Peyer's patch (tissue), 4 donors: ENCODE measurements at regions not wholly inside any gene's neighbourhood (a gene's known extent, or its start where the extent isn't known, plus 50 kb on each side); places are given as distances from the start of the nearest gene placed in this dataset.

ENCODE experiments used
- POLR2A ChIP-seq, 2 donors: fragments of 450-650 bp; IDR thresholded peaks; one replicate each; pipeline ENCODE4 v1.5.1; 2017; ENCODE audit warnings: antibody characterized with exemption in 2 of 2, mild to moderate bottlenecking in 2 of 2, moderate library complexity in 2 of 2
- TF ChIP-seq, protein P1 (sequence below), 6 experiments: fragments of 450-650 bp in 4 of 6; fragments of 200-600 bp in 2 of 6; sonication (generic) in 1 of 6; IDR thresholded peaks; one replicate each; pipeline ENCODE4 v1.5.1; 2017 to 2019; ENCODE audit warnings: antibody characterized with exemption in 6 of 6, mild to moderate bottlenecking in 3 of 6, moderate library complexity in 1 of 6

DNA sequence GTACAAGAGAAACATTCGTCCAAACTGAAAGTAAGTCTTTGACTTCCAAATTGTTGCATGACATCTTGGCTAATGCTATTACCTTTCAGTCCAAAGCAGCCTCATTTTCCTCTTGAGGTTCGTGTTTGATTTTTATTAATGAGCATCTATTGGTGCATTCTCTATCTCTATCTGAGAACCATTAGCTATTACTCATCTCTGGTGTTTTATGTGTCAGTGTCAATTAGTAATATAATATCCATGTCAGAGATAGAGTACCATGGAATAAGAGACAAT, 388.1 kb upstream of the GOT2 start:
- TF ChIP-seq, protein P1, sequence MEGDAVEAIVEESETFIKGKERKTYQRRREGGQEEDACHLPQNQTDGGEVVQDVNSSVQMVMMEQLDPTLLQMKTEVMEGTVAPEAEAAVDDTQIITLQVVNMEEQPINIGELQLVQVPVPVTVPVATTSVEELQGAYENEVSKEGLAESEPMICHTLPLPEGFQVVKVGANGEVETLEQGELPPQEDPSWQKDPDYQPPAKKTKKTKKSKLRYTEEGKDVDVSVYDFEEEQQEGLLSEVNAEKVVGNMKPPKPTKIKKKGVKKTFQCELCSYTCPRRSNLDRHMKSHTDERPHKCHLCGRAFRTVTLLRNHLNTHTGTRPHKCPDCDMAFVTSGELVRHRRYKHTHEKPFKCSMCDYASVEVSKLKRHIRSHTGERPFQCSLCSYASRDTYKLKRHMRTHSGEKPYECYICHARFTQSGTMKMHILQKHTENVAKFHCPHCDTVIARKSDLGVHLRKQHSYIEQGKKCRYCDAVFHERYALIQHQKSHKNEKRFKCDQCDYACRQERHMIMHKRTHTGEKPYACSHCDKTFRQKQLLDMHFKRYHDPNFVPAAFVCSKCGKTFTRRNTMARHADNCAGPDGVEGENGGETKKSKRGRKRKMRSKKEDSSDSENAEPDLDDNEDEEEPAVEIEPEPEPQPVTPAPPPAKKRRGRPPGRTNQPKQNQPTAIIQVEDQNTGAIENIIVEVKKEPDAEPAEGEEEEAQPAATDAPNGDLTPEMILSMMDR (IDR thresholded peaks at IDR 0.05) = no peak
- no peak for TF ChIP-seq POLR2A (IDR thresholded peaks at IDR 0.05)
